ENCODE measurements at regions not wholly inside any gene's neighbourhood (a gene's known extent, or its start where the extent isn't known, plus 50 kb on each side); places are given as distances from the start of the nearest gene placed in this dataset.
"Not testable (repeated sequence)": the region's sequence is repeated elsewhere in the genome, so short reads cannot be mapped to it uniquely, and the experiment has no call there.

GRCh38 chr16:60151987-60152386 lies 1417.9 kb upstream of the GOT2 start:
- no peak for DNase-seq (ENCODE audit: extremely low read depth, low read depth)
- TF ChIP-seq CTCF (IDR thresholded peaks at IDR 0.05; ENCODE audit: low read depth, low read length) = no peak

- no peak for TF ChIP-seq CTCF (IDR thresholded peaks at IDR 0.05; ENCODE audit: low read depth, low read length)
Observed at GRCh38 chr16:60150907-60151306, 1416.8 kb upstream of the GOT2 start.

GRCh38 chr16:60143348-60143705 lies 1409.2 kb upstream of the GOT2 start:
- DNase-seq (ENCODE audit: extremely low read depth, low read depth) = no peak
- no peak for TF ChIP-seq CTCF (IDR thresholded peaks at IDR 0.05; ENCODE audit: low read depth, low read length)

More at GRCh38 chr16:60150907-60151306, 1416.8 kb upstream of the GOT2 start:
- no peak for DNase-seq (ENCODE audit: extremely low read depth, low read depth)

GRCh38 chr16:60142619-60143347 lies 1408.7 kb upstream of the GOT2 start:
- no peak for DNase-seq (ENCODE audit: extremely low read depth, low read depth)

GRCh38 chr16:60137891-60138290 lies 1403.8 kb upstream of the GOT2 start:
- no peak for TF ChIP-seq CTCF (IDR thresholded peaks at IDR 0.05; ENCODE audit: low read depth, low read length)
- DNase-seq (ENCODE audit: extremely low read depth, low read depth) = no peak

More at GRCh38 chr16:60142619-60143347, 1408.7 kb upstream of the GOT2 start:
- no peak for TF ChIP-seq CTCF (IDR thresholded peaks at IDR 0.05; ENCODE audit: low read depth, low read length)

GRCh38 chr16:60127196-60127595 lies 1393.1 kb upstream of the GOT2 start:
- DNase-seq (ENCODE audit: extremely low read depth, low read depth) = peak; percentile 28
- TF ChIP-seq CTCF (IDR thresholded peaks at IDR 0.05; ENCODE audit: low read depth, low read length) = no peak

GRCh38 chr16:60126115-60126514 lies 1392.0 kb upstream of the GOT2 start:
- not testable (repeated sequence) for DNase-seq (ENCODE audit: extremely low read depth, low read depth)
